PC-3 (cell line): ENCODE measurements at regions not wholly inside any gene's neighbourhood (a gene's known extent, or its start where the extent isn't known, plus 50 kb on each side); places are given as distances from the start of the nearest gene placed in this dataset.

ENCODE experiments used
- CTCF ChIP-seq: fragments of 300-600 bp; sonication (generic); conservative IDR thresholded peaks from 2 replicates; pipeline ENCODE4 v1.5.1; 2017; ENCODE audit warnings: antibody characterized with exemption, low read depth, mild to moderate bottlenecking, low read length
- EZH2phosphoT487 ChIP-seq: fragments of 300-600 bp; sonication (generic); IDR thresholded peaks from 2 replicates; pipeline ENCODE4 v1.6.1; 2018; ENCODE audit warnings: mild to moderate bottlenecking, antibody characterized with exemption, low read length, borderline replicate concordance

- TF ChIP-seq CTCF (no peak), EZH2phosphoT487 (no peak)
Measured at GRCh38 chr7:142500366-142500765, 242.5 kb upstream of the PRSS58 start.
